NCI-H187 treated with DMSO at 0.1 percent for 48 hours (cell line): ENCODE measurements at regions not wholly inside any gene's neighbourhood (a gene's known extent, or its start where the extent isn't known, plus 50 kb on each side); places are given as distances from the start of the nearest gene placed in this dataset.
"Not testable (repeated sequence)": the region's sequence is repeated elsewhere in the genome, so short reads cannot be mapped to it uniquely, and the experiment has no call there.

Experiments used
- DNase-seq: peaks from one replicate; lab custom pipeline; 2025; lab: John Stamatoyannopoulos, UW

DNA sequence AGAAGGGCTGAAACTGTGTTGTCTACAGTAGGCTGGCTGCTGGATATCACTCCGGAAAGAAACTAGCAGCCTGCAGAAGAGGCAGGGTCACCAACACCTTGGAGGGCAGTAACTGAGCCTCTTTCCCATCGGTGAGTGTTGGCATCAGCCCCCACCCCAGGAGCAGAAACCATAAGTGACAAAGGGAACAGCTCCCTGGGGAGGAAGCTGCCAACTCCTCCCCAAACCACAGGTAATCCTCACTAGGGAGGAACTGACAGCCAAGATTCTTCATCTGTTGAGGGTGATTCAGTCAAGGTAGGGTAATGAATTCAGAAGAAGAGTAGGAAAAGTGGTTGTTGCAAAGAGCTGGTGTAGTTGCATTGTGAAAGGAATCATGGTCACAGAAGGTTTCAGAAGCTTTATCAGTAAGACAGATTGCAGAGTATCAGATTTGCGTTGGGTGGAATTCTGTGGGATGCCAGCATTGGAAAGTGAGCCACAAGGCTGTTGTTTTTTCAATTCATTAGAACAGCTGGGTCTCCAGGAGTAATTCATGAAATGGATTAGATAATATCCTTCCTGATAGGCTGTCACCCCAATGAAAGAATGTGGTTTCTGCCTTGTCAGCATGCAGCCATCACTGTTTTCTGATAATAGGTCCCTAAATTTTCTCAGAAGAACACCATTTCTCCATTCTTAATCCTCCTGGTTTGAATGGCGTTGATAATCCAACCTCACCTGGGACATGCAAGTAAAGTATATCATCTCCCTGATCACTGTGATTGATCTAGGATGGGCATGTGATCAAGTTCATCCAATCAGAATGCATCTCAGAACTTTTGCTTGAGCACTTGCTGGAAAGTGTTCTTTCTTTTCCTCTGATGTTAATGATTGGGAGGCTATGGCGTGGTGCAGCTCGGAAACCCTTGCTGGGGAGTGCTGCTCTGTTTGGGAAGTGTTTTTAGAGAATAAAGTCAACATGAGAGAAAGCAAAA lies 75.0 kb upstream of the CTBP2 start:
- DNase-seq: no peak

DNA sequence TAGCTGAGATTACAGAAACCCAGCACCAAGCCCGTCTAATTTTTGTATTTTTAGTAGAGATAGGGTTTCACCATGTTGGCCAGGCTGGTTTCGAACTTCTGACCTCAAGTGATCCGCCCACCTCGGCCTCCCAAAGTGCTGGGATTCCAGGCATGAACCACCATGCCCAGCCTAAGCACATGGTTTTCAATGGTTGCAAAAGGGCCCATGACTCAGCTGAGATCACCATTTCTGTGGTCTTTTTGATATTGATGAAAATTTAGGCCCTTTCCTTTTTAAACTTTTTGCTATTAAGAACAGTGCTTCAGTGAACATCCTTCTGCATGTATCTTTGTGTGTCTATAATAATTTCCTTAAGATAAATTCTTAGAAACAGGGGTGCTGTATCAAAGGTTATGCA lies 74.2 kb upstream of the CTBP2 start:
- not testable (repeated sequence) for DNase-seq

- no peak for DNase-seq
Observed at GRCh38 chr10:125233726-125234125, 73.4 kb upstream of the CTBP2 start.

- no peak for DNase-seq
Observed at GRCh38 chr10:125232841-125233240, 72.5 kb upstream of the CTBP2 start.

- DNase-seq: no peak
Observed at GRCh38 chr10:125231813-125232475, 71.6 kb upstream of the CTBP2 start.

DNA sequence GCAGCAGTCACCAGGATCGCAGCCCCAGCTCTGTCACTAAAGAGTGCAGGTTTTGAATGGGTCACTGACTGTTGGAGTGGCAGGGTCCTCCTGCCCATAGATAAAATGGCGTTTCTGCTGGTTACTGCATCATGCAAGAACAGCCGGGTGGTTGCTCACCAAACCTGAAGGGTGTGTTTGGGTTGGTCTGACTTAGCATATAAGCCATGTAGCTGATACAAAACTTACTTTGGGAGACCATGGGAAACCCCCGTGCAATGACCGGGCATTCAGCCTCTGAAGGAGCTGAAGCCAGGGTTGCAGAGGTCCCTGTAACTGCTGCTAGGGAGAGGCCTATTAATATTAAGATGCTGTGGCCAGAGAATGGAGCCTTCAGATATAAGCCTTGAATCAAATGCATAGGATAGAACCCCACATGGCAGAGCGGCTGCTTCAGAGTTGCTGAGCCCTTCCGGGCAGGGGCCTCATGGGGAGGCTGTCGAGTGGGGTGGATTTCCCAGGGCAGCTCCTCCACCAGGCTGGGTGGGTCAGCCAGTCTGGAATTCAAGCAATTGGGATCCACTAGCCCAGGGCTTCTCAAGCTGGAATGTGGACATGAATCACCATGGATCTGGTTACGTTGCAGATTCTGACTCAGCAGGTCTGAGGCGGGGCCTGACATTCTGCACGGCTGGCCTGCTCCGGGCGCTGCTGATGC lies 70.9 kb upstream of the CTBP2 start:
- DNase-seq: no peak

- DNase-seq: no peak
Observed at GRCh38 chr10:125230251-125230650, 69.9 kb upstream of the CTBP2 start.

DNA sequence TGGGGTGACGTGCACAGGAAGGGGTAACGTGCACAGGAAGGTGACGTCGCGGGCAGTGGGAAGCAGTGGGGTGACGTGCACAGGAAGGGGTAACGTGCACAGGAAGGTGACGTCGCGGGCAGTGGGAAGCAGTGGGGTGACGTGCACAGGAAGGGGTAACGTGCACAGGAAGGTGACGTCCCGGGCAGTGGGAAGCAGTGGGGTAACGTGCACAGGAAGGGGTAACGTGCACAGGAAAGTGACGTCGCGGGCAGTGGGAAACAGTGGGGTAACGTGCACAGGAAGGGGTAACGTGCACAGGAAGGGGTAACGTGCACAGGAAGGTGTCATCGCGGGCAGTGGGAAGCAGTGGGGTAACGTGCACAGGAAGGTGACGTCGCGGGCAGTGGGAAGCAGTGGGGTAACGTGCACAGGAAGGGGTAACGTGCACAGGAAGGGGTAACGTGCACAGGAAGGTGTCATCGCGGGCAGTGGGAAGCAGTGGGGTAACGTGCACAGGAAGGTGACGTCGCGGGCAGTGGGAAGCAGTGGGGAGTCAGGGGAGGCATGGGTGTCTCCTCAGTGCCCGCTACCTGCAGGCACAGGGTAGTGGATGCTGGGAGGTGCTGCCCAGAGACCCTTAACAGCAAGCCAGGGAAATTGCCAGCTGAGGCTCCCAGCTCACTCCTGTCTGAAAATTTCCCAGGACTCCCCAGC lies 68.0 kb upstream of the CTBP2 start:
- not testable (repeated sequence) for DNase-seq

DNA sequence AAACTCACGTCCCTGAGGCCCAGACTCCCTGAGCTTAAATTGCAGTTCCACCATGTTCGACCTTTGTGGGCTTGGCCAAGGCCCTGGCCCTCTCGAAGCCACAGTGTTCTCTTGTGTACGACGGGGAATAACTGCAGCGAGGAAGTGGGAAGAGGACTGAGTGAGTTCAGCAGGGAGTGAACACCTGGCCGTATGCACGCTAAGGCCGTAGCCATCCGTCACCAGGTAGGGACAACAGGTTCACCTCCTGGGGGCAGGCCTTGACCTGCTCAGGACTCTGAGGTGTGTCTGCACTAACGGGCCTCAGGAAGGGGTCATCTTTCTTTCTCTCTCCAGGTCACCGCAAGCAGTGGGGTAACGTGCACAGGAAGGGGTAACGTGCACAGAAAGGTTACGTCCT lies 67.2 kb upstream of the CTBP2 start:
- DNase-seq: no peak

GRCh38 chr10:125226823-125227222 lies 66.5 kb upstream of the CTBP2 start:
- no peak for DNase-seq

DNA sequence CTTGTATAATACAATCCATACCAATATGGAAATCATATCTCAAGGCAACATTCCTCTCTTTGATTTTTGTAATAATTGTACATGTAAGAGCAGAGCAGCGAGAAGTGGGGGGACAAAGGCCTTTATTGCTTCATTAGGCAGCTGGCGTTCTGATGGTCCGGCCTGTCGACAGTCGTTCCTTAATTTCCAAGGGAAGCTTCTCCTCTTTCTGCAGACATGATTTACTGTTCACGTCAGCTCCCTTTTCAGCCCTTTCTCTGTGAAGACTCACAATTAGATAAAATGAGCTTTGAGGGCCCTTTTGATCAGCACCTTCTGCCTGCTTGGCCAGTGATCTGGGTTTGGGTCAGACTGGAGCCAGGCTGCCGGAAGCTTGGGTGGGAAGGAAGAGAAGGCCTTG lies 65.6 kb upstream of the CTBP2 start:
- no peak for DNase-seq

GRCh38 chr10:125225051-125225450 lies 64.7 kb upstream of the CTBP2 start:
- DNase-seq: no peak

DNA sequence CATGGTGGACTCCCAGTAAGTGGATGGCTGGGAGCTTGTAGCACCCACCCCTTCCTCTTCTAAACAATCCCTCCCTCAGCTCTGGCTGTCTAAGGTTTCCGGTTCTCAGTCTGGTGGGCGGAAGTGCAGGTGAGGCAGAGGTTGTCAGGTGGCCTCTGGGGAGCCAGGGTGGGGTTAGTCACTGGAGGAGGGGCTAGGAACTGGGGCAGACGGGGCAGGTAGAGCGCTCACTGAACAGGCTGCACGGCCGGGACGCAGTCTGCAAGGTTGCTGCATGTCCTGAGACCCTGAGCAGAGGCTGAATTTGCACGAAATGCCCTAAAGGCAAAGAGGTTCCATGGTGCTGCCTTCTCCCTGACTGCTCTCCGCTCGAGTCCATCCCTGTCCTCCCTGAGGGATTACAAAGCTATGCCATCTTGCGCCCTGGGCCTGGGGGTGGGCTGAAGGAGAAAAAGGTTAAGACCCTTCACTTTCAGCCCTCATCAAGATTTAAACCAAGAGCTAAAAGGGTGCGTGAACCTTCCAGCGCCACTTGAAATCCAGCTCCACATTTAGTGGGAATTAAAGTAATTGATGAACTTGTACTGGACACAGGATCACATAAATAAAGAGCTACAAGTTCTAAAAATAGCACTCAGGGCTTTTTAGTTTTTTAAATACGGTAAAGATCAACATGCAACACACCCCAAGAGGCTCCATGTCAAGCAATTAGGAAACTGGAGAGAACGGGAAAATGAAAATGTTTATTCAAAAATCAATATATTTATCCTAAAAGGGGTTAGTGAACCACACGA lies 62.3 kb upstream of the CTBP2 start:
- no peak for DNase-seq

- no peak for DNase-seq
Observed at GRCh38 chr10:125221716-125222115, 61.4 kb upstream of the CTBP2 start.

GRCh38 chr10:125219776-125220175 lies 59.4 kb upstream of the CTBP2 start:
- DNase-seq: no peak

DNA sequence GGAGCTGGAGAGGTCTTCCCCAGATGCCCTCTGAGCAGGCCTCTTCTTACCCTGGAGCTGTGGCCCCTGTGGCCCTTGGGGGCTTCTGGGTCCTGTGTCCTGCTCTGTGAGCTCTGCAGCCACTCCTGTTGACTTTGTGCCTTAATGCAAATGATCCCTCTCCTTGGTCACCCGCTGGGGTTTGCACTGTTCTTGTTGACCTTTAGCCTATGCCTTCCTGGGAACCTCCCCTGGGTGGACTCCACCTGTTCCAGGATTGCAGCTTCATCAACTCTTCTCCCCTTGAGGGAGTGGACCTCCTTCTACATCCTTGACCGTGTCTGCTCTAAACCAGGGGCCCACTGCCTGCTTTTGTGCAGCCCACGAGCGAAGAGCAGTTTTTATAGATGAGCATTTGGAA lies 58.6 kb upstream of the CTBP2 start:
- no peak for DNase-seq

DNA sequence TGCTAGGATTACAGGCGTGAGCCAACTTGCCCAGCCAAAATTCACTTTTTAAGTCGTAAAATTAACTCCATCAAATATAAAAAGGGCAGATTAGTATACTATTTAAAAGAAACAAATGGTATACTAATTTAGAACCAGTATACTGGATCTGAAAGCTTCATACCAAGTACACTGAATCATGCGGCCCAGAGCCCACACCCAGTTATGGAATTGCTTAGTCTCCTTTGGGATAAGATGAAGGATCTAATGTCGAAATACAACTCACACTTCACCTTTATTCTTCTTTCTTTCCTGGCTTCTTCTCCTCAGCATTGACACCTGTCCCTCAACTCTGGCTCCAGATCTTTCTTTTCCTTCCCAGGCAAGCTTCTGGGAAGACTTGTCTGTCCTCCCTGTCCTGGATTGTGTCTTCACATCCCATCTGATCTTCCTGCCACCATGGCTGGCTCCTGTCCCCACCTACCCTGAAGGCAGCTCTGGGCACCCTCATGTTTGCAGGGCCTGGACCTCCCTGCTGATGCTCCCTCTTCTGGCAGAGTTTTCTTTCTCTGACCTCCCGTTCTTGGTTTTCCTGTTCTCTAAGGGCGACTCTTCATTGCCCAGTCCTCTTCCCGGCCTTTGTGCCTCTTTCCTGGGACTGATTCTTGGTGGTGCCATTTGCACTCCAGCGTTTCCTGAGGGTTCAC lies 57.8 kb upstream of the CTBP2 start:
- DNase-seq: no peak

GRCh38 chr10:125216861-125217260 lies 56.5 kb upstream of the CTBP2 start:
- DNase-seq: no peak

DNA sequence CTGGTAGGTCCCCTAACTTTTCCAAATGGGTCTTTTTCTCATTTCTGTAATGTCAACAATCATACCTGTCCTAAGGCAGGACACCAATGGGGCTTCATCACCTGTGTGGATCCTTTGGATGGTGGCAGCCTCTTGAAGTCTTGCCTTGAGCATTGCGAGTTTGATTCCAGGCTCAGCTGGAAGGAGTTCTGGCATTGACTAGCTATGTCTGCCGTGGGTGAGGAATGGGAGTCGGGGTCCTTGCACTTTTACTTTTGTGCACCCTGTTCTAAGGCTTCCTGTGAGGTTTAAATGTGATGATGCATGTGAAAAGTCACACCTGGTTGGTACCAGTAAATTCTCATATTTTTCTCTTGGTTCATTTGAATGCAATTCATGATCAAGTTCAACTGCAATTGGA lies 55.9 kb upstream of the CTBP2 start:
- DNase-seq: no peak

DNA sequence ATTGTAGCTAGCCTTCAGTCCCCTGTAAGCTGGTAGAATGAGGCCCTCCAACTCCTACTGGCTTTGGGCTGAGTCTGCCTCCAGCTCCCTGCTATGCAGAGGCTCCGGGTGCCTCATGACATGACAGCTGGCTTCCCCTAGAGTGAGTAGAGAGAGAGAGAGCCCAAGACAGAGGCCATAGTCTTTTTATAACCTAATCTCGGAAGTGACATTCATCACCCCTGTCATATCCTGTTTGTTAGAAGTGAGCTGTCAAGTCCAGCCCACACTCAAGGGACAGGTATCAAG lies 53.9 kb upstream of the CTBP2 start:
- DNase-seq: no peak
